Endodermal cell (in vitro differentiated cells): ENCODE measurements at regions not wholly inside any gene's neighbourhood (a gene's known extent, or its start where the extent isn't known, plus 50 kb on each side); places are given as distances from the start of the nearest gene placed in this dataset.

Source experiments
- DNase-seq: peaks from one replicate; pipeline ENCODE4 v3.0.0-alpha.2; 2017
- H3K27ac ChIP-seq: 2 replicates; pipeline ENCODE4 v1.5.1; 2013; ENCODE audit warnings: mild to moderate bottlenecking, low read depth, low read length, moderate library complexity
- H3K27me3 ChIP-seq: 2 replicates; pipeline ENCODE4 v1.6.1; 2013; ENCODE audit warnings: mild to moderate bottlenecking, low read length, moderate library complexity; ENCODE audit not compliant: insufficient read depth, control insufficient read depth, poor library complexity, severe bottlenecking
- H3K36me3 ChIP-seq: 2 replicates; pipeline ENCODE4 v1.7.0; 2013; ENCODE audit warnings: mild to moderate bottlenecking, low read length, moderate library complexity; ENCODE audit not compliant: control insufficient read depth, insufficient read depth
- H3K4me1 ChIP-seq: one replicate; pipeline ENCODE4 v1.7.0; 2013; ENCODE audit warnings: low read length; ENCODE audit not compliant: control insufficient read depth, insufficient read depth
- H3K4me3 ChIP-seq: 2 replicates; pipeline ENCODE4 v1.5.1; 2013; ENCODE audit warnings: mild to moderate bottlenecking, low read length, moderate library complexity
- H3K9ac ChIP-seq: 2 replicates; pipeline ENCODE4 v1.6.1; 2013; ENCODE audit warnings: mild to moderate bottlenecking, low read length, moderate library complexity; ENCODE audit not compliant: poor library complexity, severe bottlenecking; ENCODE audit errors: extremely low read depth
- H3K9me3 ChIP-seq: 2 replicates; pipeline ENCODE4 v1.6.1; 2013; ENCODE audit warnings: mild to moderate bottlenecking, low read length, moderate library complexity; ENCODE audit not compliant: control insufficient read depth
- H3K27ac Mint-ChIP-seq: 2 replicates; pipeline ENCODE4 v1.8.0; 2020; ENCODE audit warnings: mixed read lengths
- H3K27me3 Mint-ChIP-seq: 2 replicates; pipeline ENCODE4 v1.8.0; 2021; ENCODE audit warnings: mild to moderate bottlenecking, mixed read lengths; ENCODE audit not compliant: insufficient read depth
- H3K36me3 Mint-ChIP-seq: 2 replicates; pipeline ENCODE4 v1.8.0; 2020; ENCODE audit warnings: low read depth, mixed read lengths
- H3K4me1 Mint-ChIP-seq: 2 replicates; pipeline ENCODE4 v1.8.0; 2020; ENCODE audit warnings: mixed read lengths
- H3K4me3 Mint-ChIP-seq: 2 replicates; pipeline ENCODE4 v1.8.0; 2020; ENCODE audit warnings: mild to moderate bottlenecking, moderate library complexity, mixed read lengths
- H3K9me3 Mint-ChIP-seq: 2 replicates; pipeline ENCODE4 v1.8.0; 2020; ENCODE audit warnings: mild to moderate bottlenecking, mixed read lengths
- WGBS, 2 experiments: methylation state at CpG; one replicate each; pipeline versions ENCODE4 v1.1.5 to v1.1.7; 2013; ENCODE audit warnings: missing lambda C conversion rate in 2 of 2, mixed read lengths in 1 of 2; ENCODE audit not compliant: insufficient coverage in 1 of 2, insufficient read length in 1 of 2; 5-methylcytosine and 5-hydroxymethylcytosine counted together
- TF ChIP-seq, protein P1 (sequence below): fragments of 200-600 bp; sonication (generic); conservative IDR thresholded peaks from 2 replicates; pipeline ENCODE4 v1.5.0; 2021; ENCODE audit warnings: antibody characterized with exemption, mild to moderate bottlenecking

DNA sequence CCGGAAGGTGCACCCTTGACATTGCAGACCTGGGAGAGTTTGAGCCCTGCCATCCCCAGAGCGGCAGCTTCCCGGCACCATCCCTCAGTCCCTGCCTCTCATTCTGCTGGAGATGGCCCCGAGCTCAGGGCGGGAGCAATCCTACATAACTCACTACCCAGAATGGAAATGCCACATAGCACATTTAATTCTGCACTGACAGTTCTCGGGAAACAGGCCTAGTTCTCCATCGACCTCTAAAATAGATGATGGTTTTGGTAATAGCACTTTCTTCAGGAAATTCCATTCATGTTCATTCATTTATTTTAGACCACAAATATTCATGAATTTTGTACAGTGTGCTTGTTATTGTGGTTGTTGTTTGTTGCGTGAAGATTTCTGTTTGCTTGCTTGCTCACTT is 92.9 kb upstream of the SLC14A2 start:
- Mint-ChIP-seq H3K4me3 (no peak overlapping the region), H3K9me3 (no peaks in the 10 kb centered on the region), H3K27me3 (peaks cover 2% of the 10 kb centered on the region), H3K36me3 (no peaks in the 10 kb centered on the region), H3K27ac (no peak overlapping the region), H3K4me1 (no peaks in the 10 kb centered on the region)
- no peaks in the 10 kb centered on the region for H3K36me3 ChIP-seq
- no peaks in the 10 kb centered on the region for H3K9me3 ChIP-seq
- no peak overlapping the region for H3K27ac ChIP-seq
- no peaks in the 10 kb centered on the region for H3K27me3 ChIP-seq
- DNase-seq = no peak
- TF ChIP-seq, protein P1, sequence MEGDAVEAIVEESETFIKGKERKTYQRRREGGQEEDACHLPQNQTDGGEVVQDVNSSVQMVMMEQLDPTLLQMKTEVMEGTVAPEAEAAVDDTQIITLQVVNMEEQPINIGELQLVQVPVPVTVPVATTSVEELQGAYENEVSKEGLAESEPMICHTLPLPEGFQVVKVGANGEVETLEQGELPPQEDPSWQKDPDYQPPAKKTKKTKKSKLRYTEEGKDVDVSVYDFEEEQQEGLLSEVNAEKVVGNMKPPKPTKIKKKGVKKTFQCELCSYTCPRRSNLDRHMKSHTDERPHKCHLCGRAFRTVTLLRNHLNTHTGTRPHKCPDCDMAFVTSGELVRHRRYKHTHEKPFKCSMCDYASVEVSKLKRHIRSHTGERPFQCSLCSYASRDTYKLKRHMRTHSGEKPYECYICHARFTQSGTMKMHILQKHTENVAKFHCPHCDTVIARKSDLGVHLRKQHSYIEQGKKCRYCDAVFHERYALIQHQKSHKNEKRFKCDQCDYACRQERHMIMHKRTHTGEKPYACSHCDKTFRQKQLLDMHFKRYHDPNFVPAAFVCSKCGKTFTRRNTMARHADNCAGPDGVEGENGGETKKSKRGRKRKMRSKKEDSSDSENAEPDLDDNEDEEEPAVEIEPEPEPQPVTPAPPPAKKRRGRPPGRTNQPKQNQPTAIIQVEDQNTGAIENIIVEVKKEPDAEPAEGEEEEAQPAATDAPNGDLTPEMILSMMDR = no peak
- H3K4me3 ChIP-seq = no peak overlapping the region
- WGBS, 2 experiments = 94 to 96% methylated on average over 4 to 8 of the region's 8 CpGs
- no peak overlapping the region for H3K9ac ChIP-seq
- H3K4me1 ChIP-seq = no peaks in the 10 kb centered on the region

DNA sequence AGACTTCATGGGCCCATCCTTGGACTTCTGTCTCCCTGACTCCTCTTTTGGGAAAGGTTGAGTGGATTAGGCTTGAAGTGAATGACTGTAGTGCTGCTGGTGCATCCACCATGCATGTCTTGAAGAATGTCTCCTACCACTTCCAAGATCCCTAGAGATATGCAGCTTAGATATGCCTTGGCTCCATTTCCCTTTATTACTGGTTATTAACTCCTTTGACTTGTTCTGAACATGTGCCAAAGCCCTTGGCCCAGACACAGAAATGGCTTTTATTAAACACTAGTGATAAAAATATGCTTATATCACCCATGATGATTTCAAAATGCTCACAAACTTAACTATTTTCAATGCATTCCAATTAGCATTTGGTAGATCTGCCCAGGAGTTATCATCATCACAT is 90.0 kb upstream of the SLC14A2 start:
- no peak overlapping the region for H3K4me3 Mint-ChIP-seq
- Histone ChIP-seq H3K9me3 (no peaks in the 10 kb centered on the region), H3K4me1 (no peaks in the 10 kb centered on the region), H3K9ac (no peak overlapping the region), H3K4me3 (no peak overlapping the region), H3K27me3 (no peaks in the 10 kb centered on the region), H3K36me3 (no peaks in the 10 kb centered on the region), H3K27ac (no peak overlapping the region)
- no peaks in the 10 kb centered on the region for H3K9me3 Mint-ChIP-seq
- peaks cover 2% of the 10 kb centered on the region for H3K27me3 Mint-ChIP-seq
- no peak for DNase-seq
- TF ChIP-seq, protein P1 = no peak
- H3K4me1 Mint-ChIP-seq = no peaks in the 10 kb centered on the region
- no peak overlapping the region for H3K27ac Mint-ChIP-seq
- no peaks in the 10 kb centered on the region for H3K36me3 Mint-ChIP-seq

GRCh38 chr18:45526114-45526841 is 89.0 kb upstream of the SLC14A2 start:
- no peaks in the 10 kb centered on the region for H3K36me3 Mint-ChIP-seq
- peaks cover 2% of the 10 kb centered on the region for H3K27me3 Mint-ChIP-seq
- no peak overlapping the region for H3K27ac Mint-ChIP-seq
- Histone ChIP-seq H3K36me3 (no peaks in the 10 kb centered on the region), H3K4me1 (no peaks in the 10 kb centered on the region), H3K4me3 (no peak overlapping the region), H3K27me3 (no peaks in the 10 kb centered on the region), H3K9me3 (no peaks in the 10 kb centered on the region), H3K27ac (no peak overlapping the region), H3K9ac (no peak overlapping the region)
- H3K9me3 Mint-ChIP-seq = peaks cover under 1% of the 10 kb centered on the region
- no peak overlapping the region for H3K4me3 Mint-ChIP-seq
- no peak for DNase-seq
- 81 to 83% methylated on average over 2 to 3 of the region's 3 CpGs for WGBS, 2 experiments
- H3K4me1 Mint-ChIP-seq = no peaks in the 10 kb centered on the region
- TF ChIP-seq, protein P1 = peak; percentile 51
